Endodermal cell (in vitro differentiated cells): ENCODE measurements at regions not wholly inside any gene's neighbourhood (a gene's known extent, or its start where the extent isn't known, plus 50 kb on each side); places are given as distances from the start of the nearest gene placed in this dataset.

Experiments used
- DNase-seq: peaks from one replicate; pipeline ENCODE4 v3.0.0-alpha.2; 2017
- H3K27ac ChIP-seq: 2 replicates; pipeline ENCODE4 v1.5.1; 2013; ENCODE audit warnings: mild to moderate bottlenecking, low read depth, low read length, moderate library complexity
- H3K27me3 ChIP-seq: 2 replicates; pipeline ENCODE4 v1.6.1; 2013; ENCODE audit warnings: mild to moderate bottlenecking, low read length, moderate library complexity; ENCODE audit not compliant: insufficient read depth, control insufficient read depth, poor library complexity, severe bottlenecking
- H3K36me3 ChIP-seq: 2 replicates; pipeline ENCODE4 v1.7.0; 2013; ENCODE audit warnings: mild to moderate bottlenecking, low read length, moderate library complexity; ENCODE audit not compliant: control insufficient read depth, insufficient read depth
- H3K4me1 ChIP-seq: one replicate; pipeline ENCODE4 v1.7.0; 2013; ENCODE audit warnings: low read length; ENCODE audit not compliant: control insufficient read depth, insufficient read depth
- H3K4me3 ChIP-seq: 2 replicates; pipeline ENCODE4 v1.5.1; 2013; ENCODE audit warnings: mild to moderate bottlenecking, low read length, moderate library complexity
- H3K9ac ChIP-seq: 2 replicates; pipeline ENCODE4 v1.6.1; 2013; ENCODE audit warnings: mild to moderate bottlenecking, low read length, moderate library complexity; ENCODE audit not compliant: poor library complexity, severe bottlenecking; ENCODE audit errors: extremely low read depth
- H3K9me3 ChIP-seq: 2 replicates; pipeline ENCODE4 v1.6.1; 2013; ENCODE audit warnings: mild to moderate bottlenecking, low read length, moderate library complexity; ENCODE audit not compliant: control insufficient read depth
- H3K27ac Mint-ChIP-seq: 2 replicates; pipeline ENCODE4 v1.8.0; 2020; ENCODE audit warnings: mixed read lengths
- H3K27me3 Mint-ChIP-seq: 2 replicates; pipeline ENCODE4 v1.8.0; 2021; ENCODE audit warnings: mild to moderate bottlenecking, mixed read lengths; ENCODE audit not compliant: insufficient read depth
- H3K36me3 Mint-ChIP-seq: 2 replicates; pipeline ENCODE4 v1.8.0; 2020; ENCODE audit warnings: low read depth, mixed read lengths
- H3K4me1 Mint-ChIP-seq: 2 replicates; pipeline ENCODE4 v1.8.0; 2020; ENCODE audit warnings: mixed read lengths
- H3K4me3 Mint-ChIP-seq: 2 replicates; pipeline ENCODE4 v1.8.0; 2020; ENCODE audit warnings: mild to moderate bottlenecking, moderate library complexity, mixed read lengths
- H3K9me3 Mint-ChIP-seq: 2 replicates; pipeline ENCODE4 v1.8.0; 2020; ENCODE audit warnings: mild to moderate bottlenecking, mixed read lengths
- CTCF ChIP-seq: fragments of 200-600 bp; sonication (generic); conservative IDR thresholded peaks from 2 replicates; pipeline ENCODE4 v1.5.0; 2021; ENCODE audit warnings: antibody characterized with exemption, mild to moderate bottlenecking
- WGBS, 2 experiments: methylation state at CpG; one replicate each; pipeline versions ENCODE4 v1.1.5 to v1.1.7; 2013; ENCODE audit warnings: missing lambda C conversion rate in 2 of 2, mixed read lengths in 1 of 2; ENCODE audit not compliant: insufficient coverage in 1 of 2, insufficient read length in 1 of 2; 5-methylcytosine and 5-hydroxymethylcytosine counted together

- Histone ChIP-seq H3K4me1 (no peaks in the 10 kb centered on the region), H3K27ac (no peak overlapping the region), H3K9me3 (no peaks in the 10 kb centered on the region), H3K36me3 (no peaks in the 10 kb centered on the region), H3K27me3 (no peaks in the 10 kb centered on the region), H3K4me3 (no peak overlapping the region), H3K9ac (no peak overlapping the region)
- H3K27me3 Mint-ChIP-seq = no peaks in the 10 kb centered on the region
- DNase-seq = peak; percentile 74
- no peak overlapping the region for H3K27ac Mint-ChIP-seq
- no peak overlapping the region for H3K4me3 Mint-ChIP-seq
- no peaks in the 10 kb centered on the region for H3K36me3 Mint-ChIP-seq
- TF ChIP-seq CTCF = peak; percentile 72
- H3K9me3 Mint-ChIP-seq = peaks cover 31% of the 10 kb centered on the region
- H3K4me1 Mint-ChIP-seq = no peaks in the 10 kb centered on the region
- WGBS, 2 experiments = 53 to 100% methylated on average over 1 to 5 of the region's 7 CpGs
These were observed 508.1 kb upstream of the ARX start for GRCh38 chrX:25523574-25524540.

GRCh38 chrX:25527156-25527555 lies 511.4 kb upstream of the ARX start:
- H3K4me1 Mint-ChIP-seq = no peaks in the 10 kb centered on the region
- no CpG with 5 or more reads among the region's 1 CpG for WGBS, 2 experiments
- no peak overlapping the region for H3K4me3 ChIP-seq
- no peak overlapping the region for H3K27ac Mint-ChIP-seq
- H3K9me3 Mint-ChIP-seq = peaks cover 45% of the 10 kb centered on the region
- H3K9ac ChIP-seq = no peak overlapping the region
- no peaks in the 10 kb centered on the region for H3K4me1 ChIP-seq
- no peak for DNase-seq
- no peaks in the 10 kb centered on the region for H3K9me3 ChIP-seq
- no peak for TF ChIP-seq CTCF
- no peaks in the 10 kb centered on the region for H3K27me3 ChIP-seq
- no peak overlapping the region for H3K4me3 Mint-ChIP-seq
- H3K36me3 ChIP-seq = no peaks in the 10 kb centered on the region
- no peaks in the 10 kb centered on the region for H3K27me3 Mint-ChIP-seq
- no peak overlapping the region for H3K27ac ChIP-seq
- H3K36me3 Mint-ChIP-seq = no peaks in the 10 kb centered on the region

GRCh38 chrX:25527596-25527995 lies 511.8 kb upstream of the ARX start:
- Histone ChIP-seq H3K27ac (no peak overlapping the region), H3K27me3 (no peaks in the 10 kb centered on the region), H3K4me3 (no peak overlapping the region), H3K9ac (no peak overlapping the region), H3K36me3 (no peaks in the 10 kb centered on the region), H3K9me3 (no peaks in the 10 kb centered on the region), H3K4me1 (no peaks in the 10 kb centered on the region)
- Mint-ChIP-seq H3K4me3 (no peak overlapping the region), H3K27ac (no peak overlapping the region), H3K27me3 (no peaks in the 10 kb centered on the region), H3K36me3 (no peaks in the 10 kb centered on the region), H3K4me1 (no peaks in the 10 kb centered on the region), H3K9me3 (peaks cover 46% of the 10 kb centered on the region)
- no peak for TF ChIP-seq CTCF
- WGBS, 2 experiments = 67% methylated on average over 1 of the region's 3 CpGs; no CpG with 5 or more reads in 1 of the 2 experiments
- DNase-seq = no peak
